ENCODE measurements at regions not wholly inside any gene's neighbourhood (a gene's known extent, or its start where the extent isn't known, plus 50 kb on each side); places are given as distances from the start of the nearest gene placed in this dataset.
"Not testable (repeated sequence)": the region's sequence is repeated elsewhere in the genome, so short reads cannot be mapped to it uniquely, and the experiment has no call there.

- Histone ChIP-seq H3K4me3 (replicated peaks; ENCODE audit: low read depth, low read length) (no peak overlapping the region), H3K27me3 (replicated peaks; ENCODE audit: control insufficient read depth, insufficient read depth, low read length) (no peaks in the 10 kb centered on the region), H3K36me3 (ENCODE audit: control insufficient read depth, insufficient read depth, low read length) (no peaks in the 10 kb centered on the region)
- DNase-seq (ENCODE audit: extremely low read depth, insufficient read length), result no peak
- TF ChIP-seq, protein P1, sequence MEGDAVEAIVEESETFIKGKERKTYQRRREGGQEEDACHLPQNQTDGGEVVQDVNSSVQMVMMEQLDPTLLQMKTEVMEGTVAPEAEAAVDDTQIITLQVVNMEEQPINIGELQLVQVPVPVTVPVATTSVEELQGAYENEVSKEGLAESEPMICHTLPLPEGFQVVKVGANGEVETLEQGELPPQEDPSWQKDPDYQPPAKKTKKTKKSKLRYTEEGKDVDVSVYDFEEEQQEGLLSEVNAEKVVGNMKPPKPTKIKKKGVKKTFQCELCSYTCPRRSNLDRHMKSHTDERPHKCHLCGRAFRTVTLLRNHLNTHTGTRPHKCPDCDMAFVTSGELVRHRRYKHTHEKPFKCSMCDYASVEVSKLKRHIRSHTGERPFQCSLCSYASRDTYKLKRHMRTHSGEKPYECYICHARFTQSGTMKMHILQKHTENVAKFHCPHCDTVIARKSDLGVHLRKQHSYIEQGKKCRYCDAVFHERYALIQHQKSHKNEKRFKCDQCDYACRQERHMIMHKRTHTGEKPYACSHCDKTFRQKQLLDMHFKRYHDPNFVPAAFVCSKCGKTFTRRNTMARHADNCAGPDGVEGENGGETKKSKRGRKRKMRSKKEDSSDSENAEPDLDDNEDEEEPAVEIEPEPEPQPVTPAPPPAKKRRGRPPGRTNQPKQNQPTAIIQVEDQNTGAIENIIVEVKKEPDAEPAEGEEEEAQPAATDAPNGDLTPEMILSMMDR (IDR thresholded peaks at IDR 0.05; ENCODE audit: insufficient read depth, low read length, poor library complexity, severe bottlenecking), result no peak
Measured at GRCh38 chr10:130261306-130261705, 125.1 kb downstream of the GLRX3 start.

GRCh38 chr10:130261766-130262165 lies 125.6 kb downstream of the GLRX3 start:
- no peak for DNase-seq (ENCODE audit: extremely low read depth, insufficient read length)
- no peaks in the 10 kb centered on the region for H3K27me3 ChIP-seq (replicated peaks; ENCODE audit: control insufficient read depth, insufficient read depth, low read length)
- no peak overlapping the region for H3K4me3 ChIP-seq (replicated peaks; ENCODE audit: low read depth, low read length)
- TF ChIP-seq, protein P1 (IDR thresholded peaks at IDR 0.05; ENCODE audit: insufficient read depth, low read length, poor library complexity, severe bottlenecking), result no peak
- H3K36me3 ChIP-seq (ENCODE audit: control insufficient read depth, insufficient read depth, low read length), result no peaks in the 10 kb centered on the region

- H3K4me3 ChIP-seq (replicated peaks; ENCODE audit: low read depth, low read length), result no peak overlapping the region
- no peak for DNase-seq (ENCODE audit: extremely low read depth, insufficient read length)
- no peaks in the 10 kb centered on the region for H3K36me3 ChIP-seq (ENCODE audit: control insufficient read depth, insufficient read depth, low read length)
- TF ChIP-seq, protein P1 (IDR thresholded peaks at IDR 0.05; ENCODE audit: insufficient read depth, low read length, poor library complexity, severe bottlenecking), result no peak
- H3K27me3 ChIP-seq (replicated peaks; ENCODE audit: control insufficient read depth, insufficient read depth, low read length), result no peaks in the 10 kb centered on the region
Measured at GRCh38 chr10:130263289-130263688, 127.1 kb downstream of the GLRX3 start.

DNA sequence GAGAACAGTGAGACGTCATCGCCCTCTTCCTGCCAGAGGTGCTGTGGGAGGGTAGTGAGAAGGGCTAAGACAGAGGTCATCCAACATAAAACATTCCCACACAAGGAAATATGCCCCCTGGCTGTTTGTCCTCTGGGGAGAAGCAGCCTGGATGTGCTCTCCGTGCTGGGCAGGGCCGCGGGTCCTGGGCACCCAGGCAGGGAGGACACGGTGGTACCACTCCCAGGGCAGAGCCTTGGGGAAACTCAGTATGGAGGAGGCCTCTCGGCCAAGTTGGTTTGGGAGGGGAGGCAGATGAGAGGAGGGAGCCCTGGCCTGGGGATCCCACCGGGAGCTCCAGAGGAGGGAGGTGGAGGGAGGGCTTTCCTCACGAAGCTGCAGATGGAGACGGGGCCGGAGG lies 129.4 kb downstream of the GLRX3 start:
- DNase-seq (ENCODE audit: extremely low read depth, insufficient read length), result no peak
- H3K4me3 ChIP-seq (replicated peaks; ENCODE audit: low read depth, low read length), result no peak overlapping the region
- TF ChIP-seq, protein P1 (IDR thresholded peaks at IDR 0.05; ENCODE audit: insufficient read depth, low read length, poor library complexity, severe bottlenecking), result no peak
- H3K27me3 ChIP-seq (replicated peaks; ENCODE audit: control insufficient read depth, insufficient read depth, low read length), result no peaks in the 10 kb centered on the region
- H3K36me3 ChIP-seq (ENCODE audit: control insufficient read depth, insufficient read depth, low read length), result no peaks in the 10 kb centered on the region

- H3K4me3 ChIP-seq (replicated peaks; ENCODE audit: low read depth, low read length), result no peak overlapping the region
- DNase-seq (ENCODE audit: extremely low read depth, insufficient read length), result no peak
- TF ChIP-seq, protein P1 (IDR thresholded peaks at IDR 0.05; ENCODE audit: insufficient read depth, low read length, poor library complexity, severe bottlenecking), result no peak
- no peaks in the 10 kb centered on the region for H3K36me3 ChIP-seq (ENCODE audit: control insufficient read depth, insufficient read depth, low read length)
- H3K27me3 ChIP-seq (replicated peaks; ENCODE audit: control insufficient read depth, insufficient read depth, low read length), result no peaks in the 10 kb centered on the region
Measured at GRCh38 chr10:130282492-130283218, 146.5 kb downstream of the GLRX3 start.

DNA sequence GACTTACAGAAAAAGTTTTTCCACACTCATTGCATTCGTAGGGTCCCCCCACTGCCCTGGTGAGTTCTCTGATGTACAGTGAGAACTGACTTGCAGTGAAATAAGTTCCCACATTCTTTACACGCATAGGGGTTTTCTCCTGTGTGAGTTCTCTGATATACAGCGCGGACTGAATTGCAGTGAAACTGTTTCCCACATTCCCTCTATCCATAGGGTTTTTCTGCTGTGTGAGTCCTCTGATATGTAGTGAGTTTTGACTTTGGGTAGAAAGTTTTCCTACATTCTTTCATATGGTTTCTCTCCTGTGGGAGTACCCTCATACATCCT lies 147.0 kb downstream of the GLRX3 start:
- no peak for DNase-seq (ENCODE audit: extremely low read depth, insufficient read length)
- Histone ChIP-seq H3K4me3 (replicated peaks; ENCODE audit: low read depth, low read length) (no peak overlapping the region), H3K27me3 (replicated peaks; ENCODE audit: control insufficient read depth, insufficient read depth, low read length) (no peaks in the 10 kb centered on the region), H3K36me3 (ENCODE audit: control insufficient read depth, insufficient read depth, low read length) (no peaks in the 10 kb centered on the region)
- TF ChIP-seq, protein P1 (IDR thresholded peaks at IDR 0.05; ENCODE audit: insufficient read depth, low read length, poor library complexity, severe bottlenecking), result no peak

DNA sequence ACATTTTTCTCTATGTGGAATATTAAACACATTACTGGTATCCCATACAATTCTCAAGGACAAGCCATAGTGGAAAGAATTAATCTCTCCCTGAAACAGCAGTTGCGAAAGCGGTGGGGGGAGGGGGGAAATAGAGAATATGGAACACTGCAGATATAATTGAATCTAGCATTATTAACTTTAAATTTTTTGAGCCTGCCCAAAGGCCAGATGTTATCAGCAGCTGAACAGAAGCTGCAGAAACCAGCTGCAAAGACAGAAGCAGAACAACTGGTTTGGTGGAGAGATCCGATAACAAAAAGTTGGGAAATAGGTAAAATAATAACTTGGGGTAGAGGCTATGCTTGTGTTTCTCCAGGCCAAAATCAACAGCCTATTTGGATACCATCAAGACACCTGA lies 159.6 kb downstream of the GLRX3 start:
- not testable (repeated sequence) for DNase-seq (ENCODE audit: extremely low read depth, insufficient read length); H3K27me3 ChIP-seq (replicated peaks; ENCODE audit: control insufficient read depth, insufficient read depth, low read length); H3K4me3 ChIP-seq (replicated peaks; ENCODE audit: low read depth, low read length); H3K36me3 ChIP-seq (ENCODE audit: control insufficient read depth, insufficient read depth, low read length)
